ENCODE measurements at regions not wholly inside any gene's neighbourhood (a gene's known extent, or its start where the extent isn't known, plus 50 kb on each side); places are given as distances from the start of the nearest gene placed in this dataset.

DNA sequence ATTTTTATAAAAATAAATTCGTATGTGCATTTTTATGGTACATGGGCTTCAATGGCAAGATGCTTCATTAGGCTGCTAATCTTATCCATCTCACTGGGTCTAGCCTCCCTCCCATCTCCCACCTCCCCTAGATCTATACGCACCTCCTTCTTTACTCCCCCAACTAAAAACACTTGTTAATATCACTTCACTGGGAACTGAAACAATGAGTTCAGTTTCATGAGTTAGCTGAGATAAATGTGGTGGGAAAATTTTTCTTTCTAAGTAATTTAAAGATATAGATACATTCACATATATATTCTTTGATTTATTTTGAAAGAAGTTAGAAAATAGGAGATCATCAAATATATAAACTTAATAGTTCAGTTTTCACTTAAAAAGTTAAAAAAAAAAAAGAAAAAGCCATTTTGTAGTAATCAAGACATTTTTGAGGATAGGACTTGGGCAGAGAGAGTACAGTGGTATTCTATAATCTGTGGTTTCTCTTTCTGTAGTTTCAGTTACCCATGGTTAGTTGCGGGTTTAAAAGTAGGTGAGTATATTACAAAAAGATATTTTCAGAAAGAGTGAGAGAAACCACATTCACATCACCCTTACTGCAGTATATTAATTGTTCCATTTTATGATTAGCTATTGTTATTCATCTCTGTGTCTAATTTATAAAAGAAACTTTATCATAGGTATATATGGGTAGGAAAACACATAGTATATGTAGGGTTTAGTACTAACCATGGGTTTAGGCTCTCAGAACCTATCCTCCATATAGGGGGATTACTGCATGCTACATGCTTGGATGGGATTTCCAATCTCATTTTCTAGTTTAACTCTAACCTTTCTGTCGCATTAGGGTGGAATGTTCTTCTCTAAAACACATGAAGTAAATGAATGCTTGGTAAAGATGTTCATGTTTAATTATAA, 316.0 kb upstream of the CBLB start:
- DNase-seq, result no peak

GRCh38 chr3:106185949-106186348, 317.1 kb upstream of the CBLB start:
- DNase-seq, result no peak

DNA sequence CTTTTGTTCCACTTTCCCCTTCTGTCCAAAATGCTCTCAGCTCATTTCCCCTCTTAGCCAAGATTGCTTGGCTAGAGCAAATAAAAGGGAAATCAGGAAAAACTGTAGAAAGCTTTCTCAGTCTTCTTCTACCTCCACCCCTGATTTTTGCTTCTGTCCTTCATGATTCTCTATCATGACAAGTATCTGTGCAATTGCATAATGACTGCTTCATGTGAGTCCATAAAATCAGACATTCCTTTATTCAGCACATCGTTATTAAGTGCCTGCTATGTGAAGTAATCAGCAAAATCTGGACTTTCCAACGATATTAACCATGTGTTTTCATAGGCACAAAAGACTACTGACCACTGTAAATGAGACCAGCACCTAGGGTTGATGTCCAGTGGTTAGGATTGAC, 321.5 kb upstream of the CBLB start:
- DNase-seq, result no peak

DNA sequence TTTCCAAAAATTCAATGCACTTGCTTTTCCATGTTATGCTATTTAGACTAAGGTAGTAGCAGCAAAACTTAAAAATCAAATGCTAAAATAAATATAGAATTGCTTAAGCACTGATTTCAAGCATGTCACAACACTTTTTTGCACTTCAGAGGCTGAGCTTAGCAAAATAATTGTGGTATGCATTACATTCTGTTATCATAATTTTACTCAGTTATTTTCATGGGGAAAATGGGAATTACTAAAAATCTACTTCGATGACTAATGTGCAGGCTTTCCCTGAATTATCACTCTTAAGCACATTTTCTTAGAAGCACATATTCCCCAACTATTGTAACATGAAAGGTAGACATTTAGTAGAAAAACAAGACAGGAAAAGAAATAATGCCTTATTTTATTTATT, 322.4 kb upstream of the CBLB start:
- no peak for DNase-seq

DNA sequence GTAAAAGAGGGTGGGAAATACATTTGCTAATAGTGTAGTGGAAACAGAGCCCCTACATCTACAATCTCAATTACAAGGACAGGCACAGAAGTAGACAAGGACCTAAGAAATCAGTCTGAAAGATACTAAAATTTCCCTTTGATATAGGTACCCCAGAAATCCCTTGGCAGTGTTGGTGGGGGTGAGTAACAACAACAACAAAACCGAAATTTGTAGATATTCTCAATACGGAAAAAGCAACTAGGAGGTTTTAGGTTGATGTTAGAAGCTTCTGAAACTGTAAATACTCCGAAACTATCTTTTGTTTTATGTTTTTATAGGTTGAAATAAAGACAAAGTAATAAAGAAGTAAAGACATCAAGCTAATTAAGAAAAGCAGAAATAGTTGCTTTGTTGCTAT, 323.1 kb upstream of the CBLB start:
- DNase-seq, result no peak

DNA sequence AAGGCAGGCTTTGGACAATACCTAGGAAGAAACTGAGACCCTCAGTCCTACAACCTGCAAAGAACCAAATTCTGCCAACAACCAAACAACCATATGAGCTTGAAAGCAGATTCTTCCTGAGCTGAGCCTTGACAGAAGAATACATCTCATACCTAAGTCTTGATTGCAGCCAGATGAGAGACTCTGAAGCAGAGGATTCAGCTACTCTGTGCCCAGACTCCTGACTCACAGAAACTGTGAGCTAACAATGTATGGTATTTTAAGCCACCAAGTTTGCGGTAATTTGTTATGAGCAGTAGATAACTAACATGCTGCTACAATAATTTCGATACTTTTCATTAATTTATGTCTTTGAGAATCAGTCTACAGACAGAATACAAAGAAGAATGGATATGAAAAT, 325.1 kb upstream of the CBLB start:
- no peak for DNase-seq

DNA sequence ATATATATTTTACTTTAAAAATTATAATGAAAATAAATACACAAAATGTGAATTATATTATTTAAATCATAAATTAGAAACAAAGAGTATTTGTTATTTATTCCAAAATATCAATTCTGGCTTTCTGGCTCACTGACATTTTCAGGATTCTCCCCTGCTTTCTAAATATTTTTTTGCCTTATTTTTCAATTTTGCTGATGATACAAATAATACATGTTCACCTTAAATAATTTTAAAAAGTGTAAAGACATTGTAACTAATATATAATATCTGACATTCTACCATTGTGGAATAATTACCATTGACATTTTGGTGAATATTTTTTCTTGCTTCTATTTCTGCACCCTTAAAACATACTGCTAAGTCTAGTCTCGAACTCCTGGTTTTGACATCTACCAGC, 325.9 kb upstream of the CBLB start:
- no peak for DNase-seq

DNA sequence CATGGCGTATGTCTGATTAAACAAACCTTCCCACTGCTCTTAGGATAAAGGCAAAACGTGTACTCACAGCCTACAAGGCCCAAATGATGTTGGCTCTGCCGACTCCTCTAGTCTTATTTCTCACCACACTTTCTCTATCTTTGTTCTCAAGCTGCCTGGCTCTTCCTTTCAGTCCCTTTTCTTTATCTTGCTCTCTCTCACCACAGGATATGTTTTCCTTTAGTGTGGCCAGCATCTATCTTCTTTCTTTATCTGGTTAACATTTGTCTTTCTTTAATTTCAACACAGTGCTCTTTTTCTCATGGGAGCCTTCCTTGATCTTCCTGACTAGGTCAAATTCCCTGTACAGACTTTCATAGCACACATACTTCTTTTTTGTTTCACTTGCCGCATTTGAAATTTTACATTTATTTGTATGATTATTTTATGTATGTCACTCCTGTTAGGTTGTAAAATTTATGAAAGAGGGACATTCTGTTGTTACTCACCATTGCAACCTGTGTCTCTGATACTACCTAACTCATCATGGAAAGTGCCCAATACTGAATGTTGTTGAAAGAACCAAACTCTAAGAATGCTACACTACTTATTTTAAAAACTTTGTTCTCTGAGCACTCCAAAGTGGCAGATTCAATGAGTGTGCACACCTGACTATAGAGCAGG, 328.9 kb upstream of the CBLB start:
- DNase-seq, result no peak

GRCh38 chr3:106204160-106204868, 335.5 kb upstream of the CBLB start:
- peak; percentile 89 for DNase-seq

DNA sequence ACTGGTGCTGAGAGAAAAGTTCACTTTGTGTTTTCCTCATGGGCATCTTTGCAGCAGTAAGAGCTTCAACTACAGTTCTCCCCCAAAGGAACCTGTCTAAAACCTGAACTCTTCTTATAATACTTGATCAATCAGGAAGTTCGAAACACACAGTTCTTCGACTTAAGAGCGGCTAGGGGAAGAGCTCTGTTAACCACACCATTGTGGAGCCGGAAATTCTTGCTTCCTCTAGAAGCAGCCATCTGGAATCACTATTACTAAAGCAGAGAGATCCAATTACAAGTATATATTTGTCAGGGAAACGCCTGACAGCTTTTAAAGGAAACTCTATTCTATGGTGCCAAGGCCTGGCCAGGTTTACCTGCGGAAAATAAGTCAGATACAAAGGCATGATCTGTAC, 337.3 kb upstream of the CBLB start:
- DNase-seq, result no peak

GRCh38 chr3:106206613-106207012, 337.8 kb upstream of the CBLB start:
- DNase-seq, result no peak

GRCh38 chr3:106208251-106208650, 339.4 kb upstream of the CBLB start:
- DNase-seq, result no peak

- peak; percentile 36 for DNase-seq
Measured at GRCh38 chr3:106208967-106209366, 340.2 kb upstream of the CBLB start.

DNA sequence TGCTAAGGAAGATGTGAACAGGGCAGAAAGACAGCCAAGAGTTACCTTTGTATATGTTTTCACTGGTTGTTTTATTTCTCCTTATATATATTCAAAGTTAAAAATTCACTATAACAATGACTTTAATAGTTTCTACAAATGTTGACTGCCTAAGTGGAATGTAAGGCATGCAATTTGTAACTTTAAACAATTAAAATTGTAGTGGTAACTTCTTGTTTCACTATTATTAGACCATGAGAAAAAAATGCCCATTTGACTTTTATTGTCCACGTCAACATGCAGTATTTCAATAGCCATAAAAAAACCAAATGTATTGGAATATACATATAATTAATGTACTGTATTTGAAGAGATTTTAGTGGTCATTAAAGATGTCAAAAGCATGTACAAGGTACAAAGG, 340.7 kb upstream of the CBLB start:
- no peak for DNase-seq

- DNase-seq, result no peak
Measured at GRCh38 chr3:106210923-106211322, 342.1 kb upstream of the CBLB start.

- DNase-seq, result no peak
Measured at GRCh38 chr3:106212665-106213222, 343.9 kb upstream of the CBLB start.

DNA sequence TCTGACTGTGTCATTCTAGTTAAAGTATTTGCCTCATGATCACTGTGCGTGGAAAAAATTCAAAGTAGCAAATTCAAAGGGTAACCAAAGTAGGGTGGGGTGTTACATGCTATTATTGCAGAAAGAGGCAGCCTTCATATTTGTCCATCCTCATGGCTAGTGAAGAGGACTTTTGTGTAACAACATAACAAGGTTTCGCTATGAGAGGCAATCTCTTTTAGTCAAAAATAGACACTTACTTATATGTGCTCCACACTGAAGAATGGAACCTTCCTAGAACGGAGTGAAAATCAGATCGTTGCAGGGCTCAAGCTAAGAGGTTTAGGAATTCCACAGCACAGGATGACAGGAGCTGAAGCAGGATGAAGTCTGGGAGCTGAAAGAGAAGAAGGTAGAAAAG, 345.1 kb upstream of the CBLB start:
- DNase-seq, result no peak

GRCh38 chr3:106214641-106215040, 345.8 kb upstream of the CBLB start:
- no peak for DNase-seq

DNA sequence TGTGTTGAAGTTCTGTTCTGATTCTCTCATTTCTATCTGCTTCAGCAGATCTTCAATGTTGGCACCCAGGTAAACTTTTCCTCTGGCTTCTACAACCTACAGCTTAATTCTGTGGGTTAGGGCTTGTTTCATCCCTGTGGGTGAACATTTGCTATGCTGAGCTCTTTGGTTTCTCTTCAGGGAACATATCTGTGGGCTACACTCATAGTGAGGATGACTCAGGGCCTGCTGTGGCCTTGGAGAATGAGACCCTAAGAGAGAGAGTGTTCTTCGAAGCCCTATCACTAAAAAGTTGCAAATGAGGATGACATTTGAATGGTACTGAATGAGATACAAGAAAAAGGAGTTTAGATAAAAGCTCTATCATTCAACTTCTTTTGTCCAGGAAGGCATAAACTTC, 346.2 kb upstream of the CBLB start:
- no peak for DNase-seq

- no peak for DNase-seq
Measured at GRCh38 chr3:106217745-106218144, 348.9 kb upstream of the CBLB start.

- no peak for DNase-seq
Measured at GRCh38 chr3:106227068-106227467, 358.3 kb upstream of the CBLB start.

- no peak for DNase-seq
Measured at GRCh38 chr3:106228271-106228670, 359.5 kb upstream of the CBLB start.

DNA sequence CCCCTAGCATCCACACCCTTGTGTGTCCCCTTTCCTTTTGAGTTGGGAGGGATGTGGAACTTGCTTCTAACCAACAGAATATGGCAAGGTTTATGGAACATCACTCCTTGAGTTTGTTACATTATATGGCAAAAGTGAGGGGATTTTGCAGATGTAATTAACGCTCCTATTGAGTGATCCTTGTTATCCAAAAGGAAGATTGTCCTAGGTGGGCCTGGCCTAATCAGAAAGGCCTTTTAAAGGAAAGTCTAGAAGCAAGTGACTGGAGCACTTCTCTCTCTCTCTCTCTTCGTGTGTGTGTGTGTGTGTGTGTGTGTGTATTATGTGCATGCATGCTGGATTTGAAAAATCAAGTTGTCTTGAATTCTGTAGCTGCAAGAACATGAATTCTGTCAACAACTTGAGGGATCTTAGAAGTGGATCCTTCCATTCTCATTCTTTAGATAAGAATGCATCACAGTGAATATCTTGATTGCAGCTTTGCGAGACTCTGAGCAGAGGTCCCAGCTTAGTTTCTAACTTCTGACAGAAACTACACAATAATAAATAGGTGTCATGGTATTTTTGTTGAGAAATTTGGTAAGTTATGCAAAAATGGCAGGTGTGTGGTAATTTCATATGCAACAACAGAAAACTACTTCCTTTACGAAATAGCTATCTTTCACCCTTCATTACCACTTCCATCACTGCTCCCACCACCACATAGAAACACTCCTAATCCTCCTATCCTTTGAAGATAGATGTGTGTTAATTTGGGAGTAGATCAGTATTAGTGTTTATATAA, 360.9 kb upstream of the CBLB start:
- DNase-seq, result no peak
